Stomach (tissue), 4 donors: ENCODE measurements at regions not wholly inside any gene's neighbourhood (a gene's known extent, or its start where the extent isn't known, plus 50 kb on each side); places are given as distances from the start of the nearest gene placed in this dataset.

Experiments used
- EP300 ChIP-seq: sonication (generic); formaldehyde crosslinking; IDR thresholded peaks from one replicate; pipeline ENCODE4 v1.6.1; 2017; ENCODE audit warnings: antibody characterized with exemption
- POLR2A ChIP-seq, 4 donors: fragments of 450-650 bp; IDR thresholded peaks; one replicate each; pipeline ENCODE4 v1.6.1; 2016; ENCODE audit warnings: antibody characterized with exemption in 4 of 4, control low read depth in 2 of 4, mild to moderate bottlenecking in 1 of 4, moderate library complexity in 1 of 4
- POLR2AphosphoS5 ChIP-seq, 3 donors: sonication (generic); formaldehyde crosslinking; IDR thresholded peaks; one replicate each; pipeline ENCODE4 v1.6.1; 2016; ENCODE audit warnings: antibody characterized with exemption in 3 of 3
- TF ChIP-seq, protein P1 (sequence below), 7 experiments: fragments of 450-650 bp in 4 of 7; fragments of 200-600 bp in 3 of 7; sonication (generic) in 3 of 7; IDR thresholded peaks; one replicate each; pipeline ENCODE4 v1.5.1; 2016 to 2019; ENCODE audit warnings: antibody characterized with exemption in 7 of 7, control low read depth in 2 of 7, mild to moderate bottlenecking in 1 of 7

DNA sequence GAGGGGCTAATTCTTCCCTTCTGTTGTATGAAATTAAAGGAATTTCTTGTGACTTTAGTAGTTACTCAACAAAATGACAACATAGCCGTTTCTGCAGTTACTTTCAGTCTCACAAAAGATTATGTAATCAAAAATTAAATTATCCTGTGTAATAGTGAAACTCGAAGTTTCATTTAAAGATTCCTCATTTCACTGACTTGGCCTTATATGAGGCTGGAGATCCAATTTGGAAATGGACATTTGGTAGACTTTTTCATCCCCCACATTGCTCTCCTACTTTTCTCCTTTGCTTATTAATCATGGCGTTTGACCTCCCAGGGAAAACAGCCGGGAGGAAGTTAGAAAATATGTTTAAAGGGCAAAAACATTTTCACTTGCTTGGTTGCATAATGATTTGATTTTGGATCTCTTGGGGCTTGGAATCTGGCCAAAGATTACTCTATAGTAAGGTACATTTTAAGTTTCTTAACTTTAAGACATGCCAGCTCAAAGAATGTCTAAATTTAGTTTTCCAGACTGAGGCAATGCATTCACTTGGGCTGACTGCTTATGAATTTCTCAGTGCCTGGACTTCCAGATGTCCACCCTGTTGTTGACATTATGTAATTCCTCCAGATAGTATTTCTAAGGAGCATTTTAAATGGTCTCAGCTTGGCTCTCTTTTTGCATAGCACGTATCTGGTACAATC is 1364.9 kb upstream of the MIR17HG start:
- TF ChIP-seq POLR2AphosphoS5 (IDR thresholded peaks at IDR 0.05), result no peak
- TF ChIP-seq, protein P1, sequence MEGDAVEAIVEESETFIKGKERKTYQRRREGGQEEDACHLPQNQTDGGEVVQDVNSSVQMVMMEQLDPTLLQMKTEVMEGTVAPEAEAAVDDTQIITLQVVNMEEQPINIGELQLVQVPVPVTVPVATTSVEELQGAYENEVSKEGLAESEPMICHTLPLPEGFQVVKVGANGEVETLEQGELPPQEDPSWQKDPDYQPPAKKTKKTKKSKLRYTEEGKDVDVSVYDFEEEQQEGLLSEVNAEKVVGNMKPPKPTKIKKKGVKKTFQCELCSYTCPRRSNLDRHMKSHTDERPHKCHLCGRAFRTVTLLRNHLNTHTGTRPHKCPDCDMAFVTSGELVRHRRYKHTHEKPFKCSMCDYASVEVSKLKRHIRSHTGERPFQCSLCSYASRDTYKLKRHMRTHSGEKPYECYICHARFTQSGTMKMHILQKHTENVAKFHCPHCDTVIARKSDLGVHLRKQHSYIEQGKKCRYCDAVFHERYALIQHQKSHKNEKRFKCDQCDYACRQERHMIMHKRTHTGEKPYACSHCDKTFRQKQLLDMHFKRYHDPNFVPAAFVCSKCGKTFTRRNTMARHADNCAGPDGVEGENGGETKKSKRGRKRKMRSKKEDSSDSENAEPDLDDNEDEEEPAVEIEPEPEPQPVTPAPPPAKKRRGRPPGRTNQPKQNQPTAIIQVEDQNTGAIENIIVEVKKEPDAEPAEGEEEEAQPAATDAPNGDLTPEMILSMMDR (IDR thresholded peaks at IDR 0.05), result no peak
- TF ChIP-seq POLR2A (IDR thresholded peaks at IDR 0.05), result no peak
- no peak for TF ChIP-seq EP300
